ENCODE measurements at regions not wholly inside any gene's neighbourhood (a gene's known extent, or its start where the extent isn't known, plus 50 kb on each side); places are given as distances from the start of the nearest gene placed in this dataset.
"Not testable (repeated sequence)": the region's sequence is repeated elsewhere in the genome, so short reads cannot be mapped to it uniquely, and the experiment has no call there.

- Histone ChIP-seq H3K9ac (ENCODE audit: low read length in 2 of 2) (no peak overlapping the region), H3K27ac (ENCODE audit: low read length) (no peak overlapping the region), H3K4me1 (ENCODE audit: control insufficient read depth, insufficient read depth, low read length) (no peaks in the 10 kb centered on the region), H3K27me3 (ENCODE audit: control insufficient read depth in 1 of 2, insufficient read depth in 2 of 2, low read length in 2 of 2) (no peaks in the 10 kb centered on the region), H3K36me3 (ENCODE audit: control insufficient read depth in 2 of 2, insufficient read depth in 2 of 2, low read length in 2 of 2) (no peaks in the 10 kb centered on the region), H3K4me3 (ENCODE audit: low read length in 2 of 2) (no peak overlapping the region), H3K9me3 (ENCODE audit: control insufficient read depth in 2 of 2, low read length in 2 of 2) (no peaks in the 10 kb centered on the region)
These were observed 457.0 kb downstream of the SLC6A15 start for GRCh38 chr12:84455598-84455997.

- H3K27ac ChIP-seq (ENCODE audit: low read length); H3K27me3 ChIP-seq (ENCODE audit: control insufficient read depth in 1 of 2, insufficient read depth in 2 of 2, low read length in 2 of 2); H3K36me3 ChIP-seq (ENCODE audit: control insufficient read depth in 2 of 2, insufficient read depth in 2 of 2, low read length in 2 of 2); H3K9ac ChIP-seq (ENCODE audit: low read length in 2 of 2); H3K4me3 ChIP-seq (ENCODE audit: low read length in 2 of 2); H3K9me3 ChIP-seq (ENCODE audit: control insufficient read depth in 2 of 2, low read length in 2 of 2); H3K4me1 ChIP-seq (ENCODE audit: control insufficient read depth, insufficient read depth, low read length): not testable (repeated sequence)
These were observed 466.1 kb downstream of the SLC6A15 start for GRCh38 chr12:84446478-84446877.

DNA sequence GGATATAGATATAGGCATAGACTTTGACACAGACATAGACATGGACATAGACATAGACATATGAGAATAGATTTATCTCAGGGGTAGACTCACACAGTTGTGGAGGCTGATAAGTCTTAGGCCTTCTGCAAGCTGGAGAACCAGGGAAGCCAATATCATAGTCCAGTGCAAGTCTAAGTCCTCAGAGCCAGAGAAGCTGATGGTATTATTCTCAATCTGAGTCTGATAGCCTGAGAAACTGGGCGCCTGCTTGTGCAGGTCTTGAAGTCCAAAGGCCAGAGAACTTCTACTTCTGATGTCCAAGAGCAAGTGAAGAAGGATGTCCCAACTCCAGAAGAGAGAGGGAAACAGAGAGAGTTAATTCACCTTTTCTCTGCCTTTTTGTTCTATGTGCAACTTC lies 476.5 kb downstream of the SLC6A15 start:
- H3K36me3 ChIP-seq (ENCODE audit: control insufficient read depth in 2 of 2, insufficient read depth in 2 of 2, low read length in 2 of 2) = no peaks in the 10 kb centered on the region
- H3K9ac ChIP-seq (ENCODE audit: low read length in 2 of 2) = no peak overlapping the region
- no peak overlapping the region for H3K4me3 ChIP-seq (ENCODE audit: low read length in 2 of 2)
- no peaks in the 10 kb centered on the region for H3K4me1 ChIP-seq (ENCODE audit: control insufficient read depth, insufficient read depth, low read length)
- H3K27me3 ChIP-seq (ENCODE audit: control insufficient read depth in 1 of 2, insufficient read depth in 2 of 2, low read length in 2 of 2) = no peaks in the 10 kb centered on the region
- H3K27ac ChIP-seq (ENCODE audit: low read length) = no peak overlapping the region
- H3K9me3 ChIP-seq (ENCODE audit: control insufficient read depth in 2 of 2, low read length in 2 of 2) = no peaks in the 10 kb centered on the region

- Histone ChIP-seq H3K36me3 (ENCODE audit: control insufficient read depth in 2 of 2, insufficient read depth in 2 of 2, low read length in 2 of 2) (no peaks in the 10 kb centered on the region), H3K4me3 (ENCODE audit: low read length in 2 of 2) (no peak overlapping the region), H3K9ac (ENCODE audit: low read length in 2 of 2) (no peak overlapping the region), H3K9me3 (ENCODE audit: control insufficient read depth in 2 of 2, low read length in 2 of 2) (no peaks in the 10 kb centered on the region), H3K27ac (ENCODE audit: low read length) (no peak overlapping the region), H3K27me3 (ENCODE audit: control insufficient read depth in 1 of 2, insufficient read depth in 2 of 2, low read length in 2 of 2) (no peaks in the 10 kb centered on the region), H3K4me1 (ENCODE audit: control insufficient read depth, insufficient read depth, low read length) (no peaks in the 10 kb centered on the region)
These were observed 476.9 kb downstream of the SLC6A15 start for GRCh38 chr12:84435682-84436081.

- no peak overlapping the region for H3K27ac ChIP-seq (ENCODE audit: low read length)
- no peaks in the 10 kb centered on the region for H3K9me3 ChIP-seq (ENCODE audit: control insufficient read depth in 2 of 2, low read length in 2 of 2)
These were observed 490.3 kb downstream of the SLC6A15 start for GRCh38 chr12:84422340-84422739.

GRCh38 chr12:84421103-84421502 lies 491.5 kb downstream of the SLC6A15 start:
- Histone ChIP-seq H3K27me3 (ENCODE audit: control insufficient read depth in 1 of 2, insufficient read depth in 2 of 2, low read length in 2 of 2) (no peaks in the 10 kb centered on the region), H3K27ac (ENCODE audit: low read length) (no peak overlapping the region), H3K9me3 (ENCODE audit: control insufficient read depth in 2 of 2, low read length in 2 of 2) (no peaks in the 10 kb centered on the region), H3K36me3 (ENCODE audit: control insufficient read depth in 2 of 2, insufficient read depth in 2 of 2, low read length in 2 of 2) (no peaks in the 10 kb centered on the region), H3K4me1 (ENCODE audit: control insufficient read depth, insufficient read depth, low read length) (no peaks in the 10 kb centered on the region), H3K9ac (ENCODE audit: low read length in 2 of 2) (no peak overlapping the region), H3K4me3 (ENCODE audit: low read length in 2 of 2) (no peak overlapping the region)

More at GRCh38 chr12:84422340-84422739, 490.3 kb downstream of the SLC6A15 start:
- Histone ChIP-seq H3K9ac (ENCODE audit: low read length in 2 of 2) (no peak overlapping the region), H3K4me3 (ENCODE audit: low read length in 2 of 2) (no peak overlapping the region), H3K27me3 (ENCODE audit: control insufficient read depth in 1 of 2, insufficient read depth in 2 of 2, low read length in 2 of 2) (no peaks in the 10 kb centered on the region), H3K4me1 (ENCODE audit: control insufficient read depth, insufficient read depth, low read length) (no peaks in the 10 kb centered on the region), H3K36me3 (ENCODE audit: control insufficient read depth in 2 of 2, insufficient read depth in 2 of 2, low read length in 2 of 2) (no peaks in the 10 kb centered on the region)

DNA sequence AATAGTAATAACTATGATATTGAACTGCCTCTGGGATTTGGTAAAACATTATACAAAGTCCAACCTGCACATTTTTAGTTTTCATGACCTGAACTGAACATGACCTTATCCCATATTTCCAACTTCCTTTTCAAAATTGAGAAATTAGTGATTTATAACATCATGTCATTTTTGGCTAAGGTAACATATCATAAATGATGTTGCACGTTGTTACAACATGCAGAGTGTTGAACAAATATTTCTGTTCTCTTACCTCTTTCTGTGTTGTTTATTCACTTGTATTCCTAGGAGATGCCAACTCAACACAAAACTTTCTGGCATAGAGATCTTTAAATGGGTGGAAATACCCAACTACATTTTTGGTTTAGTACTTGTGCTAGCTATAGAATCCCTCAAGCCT lies 496.0 kb downstream of the SLC6A15 start:
- Histone ChIP-seq H3K4me1 (ENCODE audit: control insufficient read depth, insufficient read depth, low read length) (no peaks in the 10 kb centered on the region), H3K4me3 (ENCODE audit: low read length in 2 of 2) (no peak overlapping the region), H3K9ac (ENCODE audit: low read length in 2 of 2) (no peak overlapping the region), H3K27me3 (ENCODE audit: control insufficient read depth in 1 of 2, insufficient read depth in 2 of 2, low read length in 2 of 2) (no peaks in the 10 kb centered on the region), H3K9me3 (ENCODE audit: control insufficient read depth in 2 of 2, low read length in 2 of 2) (no peaks in the 10 kb centered on the region), H3K27ac (ENCODE audit: low read length) (no peak overlapping the region), H3K36me3 (ENCODE audit: control insufficient read depth in 2 of 2, insufficient read depth in 2 of 2, low read length in 2 of 2) (no peaks in the 10 kb centered on the region)

DNA sequence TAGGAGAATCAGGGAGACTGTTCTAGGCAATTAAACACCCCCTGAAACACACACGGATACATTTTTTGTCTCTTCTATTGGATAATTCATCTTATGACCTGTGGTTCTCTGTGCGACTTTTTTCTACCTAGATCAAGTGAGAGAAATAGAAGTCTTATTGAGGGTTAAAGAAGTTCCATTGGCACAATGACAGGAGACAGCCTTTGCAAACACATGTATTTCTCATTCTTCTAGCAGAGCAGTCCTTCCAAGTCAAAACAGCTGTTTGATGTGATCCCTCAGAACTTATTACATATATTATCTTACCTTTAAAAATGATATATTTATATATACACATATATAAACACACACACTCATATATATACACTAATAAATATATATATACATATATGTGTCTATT lies 496.7 kb downstream of the SLC6A15 start:
- H3K36me3 ChIP-seq (ENCODE audit: control insufficient read depth in 2 of 2, insufficient read depth in 2 of 2, low read length in 2 of 2) = no peaks in the 10 kb centered on the region
- no peaks in the 10 kb centered on the region for H3K27me3 ChIP-seq (ENCODE audit: control insufficient read depth in 1 of 2, insufficient read depth in 2 of 2, low read length in 2 of 2)
- no peak overlapping the region for H3K4me3 ChIP-seq (ENCODE audit: low read length in 2 of 2)
- no peaks in the 10 kb centered on the region for H3K4me1 ChIP-seq (ENCODE audit: control insufficient read depth, insufficient read depth, low read length)
- H3K9ac ChIP-seq (ENCODE audit: low read length in 2 of 2) = no peak overlapping the region
- H3K9me3 ChIP-seq (ENCODE audit: control insufficient read depth in 2 of 2, low read length in 2 of 2) = no peaks in the 10 kb centered on the region
- H3K27ac ChIP-seq (ENCODE audit: low read length) = no peak overlapping the region

- H3K4me3 ChIP-seq (ENCODE audit: low read length in 2 of 2) = no peak overlapping the region
- H3K9ac ChIP-seq (ENCODE audit: low read length in 2 of 2) = no peak overlapping the region
- H3K27me3 ChIP-seq (ENCODE audit: control insufficient read depth in 1 of 2, insufficient read depth in 2 of 2, low read length in 2 of 2) = no peaks in the 10 kb centered on the region
- H3K9me3 ChIP-seq (ENCODE audit: control insufficient read depth in 2 of 2, low read length in 2 of 2) = no peaks in the 10 kb centered on the region
- H3K36me3 ChIP-seq (ENCODE audit: control insufficient read depth in 2 of 2, insufficient read depth in 2 of 2, low read length in 2 of 2) = no peaks in the 10 kb centered on the region
- H3K4me1 ChIP-seq (ENCODE audit: control insufficient read depth, insufficient read depth, low read length) = no peaks in the 10 kb centered on the region
- H3K27ac ChIP-seq (ENCODE audit: low read length) = no peak overlapping the region
These were observed 498.9 kb downstream of the SLC6A15 start for GRCh38 chr12:84413656-84414055.

- no peaks in the 10 kb centered on the region for H3K36me3 ChIP-seq (ENCODE audit: control insufficient read depth in 2 of 2, insufficient read depth in 2 of 2, low read length in 2 of 2)
- H3K9ac ChIP-seq (ENCODE audit: low read length in 2 of 2) = no peak overlapping the region
- no peak overlapping the region for H3K27ac ChIP-seq (ENCODE audit: low read length)
- H3K9me3 ChIP-seq (ENCODE audit: control insufficient read depth in 2 of 2, low read length in 2 of 2) = no peaks in the 10 kb centered on the region
- no peaks in the 10 kb centered on the region for H3K27me3 ChIP-seq (ENCODE audit: control insufficient read depth in 1 of 2, insufficient read depth in 2 of 2, low read length in 2 of 2)
- no peak overlapping the region for H3K4me3 ChIP-seq (ENCODE audit: low read length in 2 of 2)
- no peaks in the 10 kb centered on the region for H3K4me1 ChIP-seq (ENCODE audit: control insufficient read depth, insufficient read depth, low read length)
These were observed 500.4 kb downstream of the SLC6A15 start for GRCh38 chr12:84412226-84412625.

GRCh38 chr12:84411031-84411430 lies 501.6 kb downstream of the SLC6A15 start:
- Histone ChIP-seq H3K27me3 (ENCODE audit: control insufficient read depth in 1 of 2, insufficient read depth in 2 of 2, low read length in 2 of 2) (no peaks in the 10 kb centered on the region), H3K4me3 (ENCODE audit: low read length in 2 of 2) (no peak overlapping the region), H3K9me3 (ENCODE audit: control insufficient read depth in 2 of 2, low read length in 2 of 2) (no peaks in the 10 kb centered on the region), H3K27ac (ENCODE audit: low read length) (no peak overlapping the region), H3K36me3 (ENCODE audit: control insufficient read depth in 2 of 2, insufficient read depth in 2 of 2, low read length in 2 of 2) (no peaks in the 10 kb centered on the region), H3K9ac (ENCODE audit: low read length in 2 of 2) (no peak overlapping the region), H3K4me1 (ENCODE audit: control insufficient read depth, insufficient read depth, low read length) (no peaks in the 10 kb centered on the region)

- H3K27me3 ChIP-seq (ENCODE audit: control insufficient read depth in 1 of 2, insufficient read depth in 2 of 2, low read length in 2 of 2) = no peaks in the 10 kb centered on the region
- no peak overlapping the region for H3K9ac ChIP-seq (ENCODE audit: low read length in 2 of 2)
- no peaks in the 10 kb centered on the region for H3K36me3 ChIP-seq (ENCODE audit: control insufficient read depth in 2 of 2, insufficient read depth in 2 of 2, low read length in 2 of 2)
- H3K27ac ChIP-seq (ENCODE audit: low read length) = no peak overlapping the region
- H3K9me3 ChIP-seq (ENCODE audit: control insufficient read depth in 2 of 2, low read length in 2 of 2) = no peaks in the 10 kb centered on the region
- no peak overlapping the region for H3K4me3 ChIP-seq (ENCODE audit: low read length in 2 of 2)
- no peaks in the 10 kb centered on the region for H3K4me1 ChIP-seq (ENCODE audit: control insufficient read depth, insufficient read depth, low read length)
These were observed 503.7 kb downstream of the SLC6A15 start for GRCh38 chr12:84408936-84409335.

Data from stomach smooth muscle (tissue), 2 donors.